HG02884 (cell line): ENCODE measurements at regions not wholly inside any gene's neighbourhood (a gene's known extent, or its start where the extent isn't known, plus 50 kb on each side); places are given as distances from the start of the nearest gene placed in this dataset.

ENCODE experiments used
- ATAC-seq: cut with Tn5 transposase; IDR thresholded peaks from one replicate; pipeline ENCODE4 v1.9.1; 2021; ENCODE audit warnings: mild to moderate bottlenecking, moderate library complexity; ENCODE audit not compliant: unreplicated experiment

GRCh38 chr10:52642208-52642607 is 130.4 kb downstream of the MBL2 start:
- ATAC-seq, result no peak

GRCh38 chr10:52644373-52645186 is 128.0 kb downstream of the MBL2 start:
- peak; percentile 88 for ATAC-seq

- no peak for ATAC-seq
Observed at GRCh38 chr10:52645187-52645758, 127.3 kb downstream of the MBL2 start.

GRCh38 chr10:52649511-52649910 is 123.1 kb downstream of the MBL2 start:
- ATAC-seq, result no peak

GRCh38 chr10:52650873-52651272 is 121.7 kb downstream of the MBL2 start:
- ATAC-seq, result no peak

- no peak for ATAC-seq
Observed at GRCh38 chr10:52651293-52651692, 121.3 kb downstream of the MBL2 start.

- no peak for ATAC-seq
Observed at GRCh38 chr10:52652431-52653262, 119.9 kb downstream of the MBL2 start.

- ATAC-seq, result no peak
Observed at GRCh38 chr10:52653263-52653909, 119.2 kb downstream of the MBL2 start.

GRCh38 chr10:52654201-52654600 is 118.4 kb downstream of the MBL2 start:
- no peak for ATAC-seq

GRCh38 chr10:52658112-52658511 is 114.5 kb downstream of the MBL2 start:
- ATAC-seq, result no peak

- no peak for ATAC-seq
Observed at GRCh38 chr10:52659085-52659484, 113.5 kb downstream of the MBL2 start.

GRCh38 chr10:52662256-52662655 is 110.3 kb downstream of the MBL2 start:
- no peak for ATAC-seq

GRCh38 chr10:52663161-52663560 is 109.4 kb downstream of the MBL2 start:
- ATAC-seq, result no peak

- ATAC-seq, result no peak
Observed at GRCh38 chr10:52664629-52665028, 108.0 kb downstream of the MBL2 start.

GRCh38 chr10:52665821-52666220 is 106.8 kb downstream of the MBL2 start:
- no peak for ATAC-seq

GRCh38 chr10:52666931-52667330 is 105.7 kb downstream of the MBL2 start:
- no peak for ATAC-seq

GRCh38 chr10:52668024-52668423 is 104.6 kb downstream of the MBL2 start:
- ATAC-seq, result no peak

- no peak for ATAC-seq
Observed at GRCh38 chr10:52672880-52673279, 99.7 kb downstream of the MBL2 start.

GRCh38 chr10:52673468-52673867 is 99.1 kb downstream of the MBL2 start:
- ATAC-seq, result no peak

GRCh38 chr10:52674474-52674873 is 98.1 kb downstream of the MBL2 start:
- no peak for ATAC-seq

GRCh38 chr10:52677086-52677485 is 95.5 kb downstream of the MBL2 start:
- ATAC-seq, result no peak
